ENCODE measurements at regions not wholly inside any gene's neighbourhood (a gene's known extent, or its start where the extent isn't known, plus 50 kb on each side); places are given as distances from the start of the nearest gene placed in this dataset.
"Not testable (repeated sequence)": the region's sequence is repeated elsewhere in the genome, so short reads cannot be mapped to it uniquely, and the experiment has no call there.

DNA sequence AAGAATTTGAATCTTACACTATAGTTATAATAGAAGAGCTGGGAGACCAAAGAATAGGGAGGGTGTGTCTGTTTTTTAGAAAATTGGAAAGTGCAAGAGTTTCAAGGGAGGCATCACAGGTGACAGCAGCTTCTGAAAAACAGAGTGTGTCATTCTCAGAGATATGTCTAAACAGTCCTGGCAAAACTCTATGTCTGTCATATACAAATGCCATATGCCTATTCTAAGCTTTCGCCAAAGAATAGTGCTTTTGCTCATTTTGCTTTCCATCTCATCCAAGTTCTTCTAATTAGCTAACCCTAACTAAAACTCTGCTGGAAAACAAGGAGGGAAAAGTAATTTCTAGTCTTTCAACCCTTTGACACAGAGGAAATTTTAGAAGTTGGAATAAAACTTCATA is 388.0 kb upstream of the TYRP1 start:
- no peak for DNase-seq (ENCODE audit: low read depth)
- no peak overlapping the region for H3K4me3 ChIP-seq (ENCODE audit: control insufficient read depth, low read depth, low read length)
- TF ChIP-seq, protein P1, sequence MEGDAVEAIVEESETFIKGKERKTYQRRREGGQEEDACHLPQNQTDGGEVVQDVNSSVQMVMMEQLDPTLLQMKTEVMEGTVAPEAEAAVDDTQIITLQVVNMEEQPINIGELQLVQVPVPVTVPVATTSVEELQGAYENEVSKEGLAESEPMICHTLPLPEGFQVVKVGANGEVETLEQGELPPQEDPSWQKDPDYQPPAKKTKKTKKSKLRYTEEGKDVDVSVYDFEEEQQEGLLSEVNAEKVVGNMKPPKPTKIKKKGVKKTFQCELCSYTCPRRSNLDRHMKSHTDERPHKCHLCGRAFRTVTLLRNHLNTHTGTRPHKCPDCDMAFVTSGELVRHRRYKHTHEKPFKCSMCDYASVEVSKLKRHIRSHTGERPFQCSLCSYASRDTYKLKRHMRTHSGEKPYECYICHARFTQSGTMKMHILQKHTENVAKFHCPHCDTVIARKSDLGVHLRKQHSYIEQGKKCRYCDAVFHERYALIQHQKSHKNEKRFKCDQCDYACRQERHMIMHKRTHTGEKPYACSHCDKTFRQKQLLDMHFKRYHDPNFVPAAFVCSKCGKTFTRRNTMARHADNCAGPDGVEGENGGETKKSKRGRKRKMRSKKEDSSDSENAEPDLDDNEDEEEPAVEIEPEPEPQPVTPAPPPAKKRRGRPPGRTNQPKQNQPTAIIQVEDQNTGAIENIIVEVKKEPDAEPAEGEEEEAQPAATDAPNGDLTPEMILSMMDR (conservative IDR thresholded peaks at IDR 0.05; ENCODE audit: control insufficient read depth, insufficient read depth, low read depth, low read length): no peak

DNA sequence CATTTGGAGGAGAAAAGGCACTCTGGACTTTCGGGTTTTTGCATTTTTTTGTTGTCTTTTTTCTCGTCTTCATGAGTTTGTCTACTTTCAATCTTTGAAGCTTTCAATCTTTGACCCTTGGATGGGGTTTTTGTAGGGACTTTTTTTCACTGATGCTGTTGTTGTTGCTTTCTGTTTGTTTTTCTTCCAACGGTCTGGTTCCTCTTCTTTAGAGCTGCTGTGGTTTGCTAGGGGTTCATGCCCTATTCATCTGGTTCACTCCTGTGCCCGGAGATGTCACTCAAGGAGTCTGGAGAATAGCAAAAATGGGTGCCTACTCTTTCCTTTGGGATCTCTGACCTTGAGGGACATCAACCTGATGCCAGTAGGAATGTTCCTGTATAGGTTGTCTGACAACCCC is 378.6 kb upstream of the TYRP1 start:
- TF ChIP-seq, protein P1 (conservative IDR thresholded peaks at IDR 0.05; ENCODE audit: control insufficient read depth, insufficient read depth, low read depth, low read length): no peak
- DNase-seq (ENCODE audit: low read depth): no peak
- no peak overlapping the region for H3K4me3 ChIP-seq (ENCODE audit: control insufficient read depth, low read depth, low read length)

DNA sequence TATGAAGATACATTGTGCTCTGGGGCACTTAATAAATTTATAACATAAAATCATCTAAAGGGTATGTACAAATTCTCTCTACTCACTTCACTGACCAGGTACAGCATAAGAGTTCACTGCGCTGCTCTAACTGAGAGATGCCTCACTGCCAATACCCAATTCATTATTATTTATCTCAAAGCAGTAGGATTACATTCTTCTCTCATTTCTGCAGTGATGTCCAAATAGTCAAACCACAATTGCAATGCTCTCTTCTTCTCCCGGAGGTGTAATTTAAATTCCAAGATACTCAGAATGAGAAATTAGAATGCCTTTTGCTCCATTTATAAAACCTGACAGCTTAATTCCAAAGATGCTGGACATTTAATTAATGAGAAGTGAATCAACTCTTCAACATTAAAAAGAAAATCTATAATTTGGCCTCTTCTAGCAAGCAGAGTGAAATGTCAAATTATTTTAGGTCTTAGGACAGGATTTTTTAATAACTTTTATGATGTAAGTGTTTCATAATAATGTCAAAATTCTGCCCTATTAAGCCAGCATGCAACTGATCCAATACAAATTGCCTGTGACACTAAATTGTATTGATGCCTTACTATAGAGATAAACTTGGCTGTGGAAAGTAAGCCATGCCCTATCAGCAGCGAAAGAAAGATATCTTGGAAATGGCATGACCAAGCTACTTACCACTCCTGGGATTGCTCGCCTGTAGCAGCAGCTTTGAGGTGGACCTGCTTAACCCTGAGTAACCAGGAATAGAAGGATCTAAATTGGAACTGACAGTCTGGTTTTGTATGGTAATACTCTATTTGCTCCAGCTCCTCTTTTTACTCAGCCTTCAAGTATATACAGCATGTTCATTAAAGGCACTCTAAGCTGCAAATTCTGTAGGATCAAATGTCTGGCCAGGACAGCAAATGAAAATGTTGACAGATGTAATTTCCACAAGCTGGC is 374.2 kb upstream of the TYRP1 start:
- TF ChIP-seq, protein P1 (conservative IDR thresholded peaks at IDR 0.05; ENCODE audit: control insufficient read depth, insufficient read depth, low read depth, low read length): no peak
- H3K4me3 ChIP-seq (ENCODE audit: control insufficient read depth, low read depth, low read length): no peak overlapping the region

DNA sequence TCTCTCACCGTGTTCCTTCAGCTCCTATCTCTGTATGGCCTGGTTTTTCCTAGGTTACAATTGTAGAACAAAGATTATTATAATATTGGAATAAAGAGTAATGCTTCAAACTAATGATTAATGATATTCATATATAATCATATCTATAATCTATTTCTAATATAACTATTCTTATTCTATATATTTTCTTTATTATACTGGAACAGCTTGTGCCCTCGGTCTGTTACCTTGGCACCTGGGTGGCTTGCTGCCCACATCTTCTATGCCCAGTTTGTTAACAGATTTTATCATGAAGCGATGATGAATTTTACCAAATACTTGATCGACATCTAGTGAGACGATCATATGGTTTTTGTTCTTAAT is 363.6 kb upstream of the TYRP1 start:
- TF ChIP-seq, protein P1 (conservative IDR thresholded peaks at IDR 0.05; ENCODE audit: control insufficient read depth, insufficient read depth, low read depth, low read length): no peak
- DNase-seq (ENCODE audit: low read depth): no peak
- no peak overlapping the region for H3K4me3 ChIP-seq (ENCODE audit: control insufficient read depth, low read depth, low read length)

More for the DNA sequence above, 374.2 kb upstream of the TYRP1 start:
- no peak for DNase-seq (ENCODE audit: low read depth)

DNA sequence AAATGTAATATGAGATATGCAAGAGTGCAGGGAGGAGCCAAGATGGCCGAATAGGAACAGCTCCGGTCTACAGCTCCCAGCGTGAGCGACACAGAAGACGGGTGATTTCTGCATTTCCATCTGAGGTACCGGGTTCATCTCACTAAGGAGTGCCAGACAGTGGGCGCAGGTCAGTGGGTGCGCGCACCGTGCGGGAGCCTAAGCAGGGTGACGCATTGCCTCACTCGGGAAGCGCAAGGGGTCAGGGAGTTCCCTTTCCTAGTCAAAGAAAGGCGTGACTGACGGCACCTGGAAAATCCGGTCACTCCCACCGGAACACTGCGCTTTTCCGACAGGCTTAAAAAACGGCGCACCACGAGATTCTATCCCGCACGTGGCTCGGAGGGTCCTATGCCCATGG is 359.2 kb upstream of the TYRP1 start:
- not testable (repeated sequence) for DNase-seq (ENCODE audit: low read depth); H3K4me3 ChIP-seq (ENCODE audit: control insufficient read depth, low read depth, low read length)

DNA sequence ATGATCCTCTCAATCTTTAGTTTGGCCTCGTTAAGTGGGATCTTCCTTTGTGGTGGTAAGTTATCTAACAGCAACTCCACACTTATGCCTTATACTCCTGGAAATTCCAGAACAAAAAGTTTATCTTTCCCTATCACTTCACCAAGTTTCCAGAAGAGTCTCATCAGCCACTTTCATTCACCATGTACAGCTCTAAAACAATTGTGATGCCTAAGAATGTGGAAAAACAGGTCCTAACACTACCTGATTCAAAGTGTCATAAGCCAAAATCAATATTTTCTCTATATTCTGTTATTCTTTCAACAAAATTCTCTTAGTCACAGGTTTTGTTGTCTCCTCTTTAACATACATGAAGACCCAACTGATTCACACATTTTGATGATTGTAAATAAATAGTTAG is 342.4 kb upstream of the TYRP1 start:
- DNase-seq (ENCODE audit: low read depth): no peak
- TF ChIP-seq, protein P1 (conservative IDR thresholded peaks at IDR 0.05; ENCODE audit: control insufficient read depth, insufficient read depth, low read depth, low read length): no peak
- H3K4me3 ChIP-seq (ENCODE audit: control insufficient read depth, low read depth, low read length): no peak overlapping the region

DNA sequence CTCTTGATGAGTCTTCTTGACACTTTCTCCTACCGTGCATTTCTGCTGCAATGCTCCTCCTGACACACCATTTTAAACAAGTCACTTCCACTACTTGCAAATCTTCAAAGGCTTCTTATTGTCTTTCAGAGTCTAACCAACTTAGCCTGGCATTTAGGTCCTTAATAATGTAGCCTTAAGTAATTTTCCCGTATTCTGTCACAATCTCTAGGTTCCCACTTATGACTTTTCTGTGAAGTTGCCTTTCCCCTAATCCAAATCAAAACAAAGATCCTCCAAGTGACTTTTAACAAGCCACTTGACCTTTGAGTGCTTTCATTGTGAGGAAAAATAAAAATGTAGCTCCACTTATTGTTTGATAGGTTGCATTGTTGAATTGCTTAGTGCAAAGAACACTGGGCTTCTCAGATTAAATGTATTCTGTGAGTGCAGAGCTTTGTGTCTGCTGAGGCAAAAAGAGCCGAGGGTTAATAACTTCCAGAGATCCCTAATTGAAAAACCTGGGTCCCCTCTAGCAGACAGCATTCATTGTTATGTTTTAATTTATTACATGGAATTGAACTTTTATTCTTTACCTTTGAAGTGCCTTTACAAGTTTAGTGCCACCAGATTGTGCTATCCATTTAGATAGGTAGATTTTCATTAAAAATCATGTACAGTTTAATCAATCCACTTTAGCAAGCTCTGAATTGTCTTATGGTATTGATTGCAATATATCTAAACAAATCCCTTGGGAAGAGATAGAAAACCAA is 341.7 kb upstream of the TYRP1 start:
- DNase-seq (ENCODE audit: low read depth): no peak
- no peak overlapping the region for H3K4me3 ChIP-seq (ENCODE audit: control insufficient read depth, low read depth, low read length)
- TF ChIP-seq, protein P1 (conservative IDR thresholded peaks at IDR 0.05; ENCODE audit: control insufficient read depth, insufficient read depth, low read depth, low read length): no peak
